Activated T-cell treated with anti-CD3 and anti-CD28 coated beads, Interleukin-2, amount 50 U/mL, for 1 hour (primary cell): ENCODE measurements at regions not wholly inside any gene's neighbourhood (a gene's known extent, or its start where the extent isn't known, plus 50 kb on each side); places are given as distances from the start of the nearest gene placed in this dataset.

ENCODE experiments used
- DNase-seq: peaks from one replicate; pipeline ENCODE4 v3.0.0-alpha.2; 2020

DNA sequence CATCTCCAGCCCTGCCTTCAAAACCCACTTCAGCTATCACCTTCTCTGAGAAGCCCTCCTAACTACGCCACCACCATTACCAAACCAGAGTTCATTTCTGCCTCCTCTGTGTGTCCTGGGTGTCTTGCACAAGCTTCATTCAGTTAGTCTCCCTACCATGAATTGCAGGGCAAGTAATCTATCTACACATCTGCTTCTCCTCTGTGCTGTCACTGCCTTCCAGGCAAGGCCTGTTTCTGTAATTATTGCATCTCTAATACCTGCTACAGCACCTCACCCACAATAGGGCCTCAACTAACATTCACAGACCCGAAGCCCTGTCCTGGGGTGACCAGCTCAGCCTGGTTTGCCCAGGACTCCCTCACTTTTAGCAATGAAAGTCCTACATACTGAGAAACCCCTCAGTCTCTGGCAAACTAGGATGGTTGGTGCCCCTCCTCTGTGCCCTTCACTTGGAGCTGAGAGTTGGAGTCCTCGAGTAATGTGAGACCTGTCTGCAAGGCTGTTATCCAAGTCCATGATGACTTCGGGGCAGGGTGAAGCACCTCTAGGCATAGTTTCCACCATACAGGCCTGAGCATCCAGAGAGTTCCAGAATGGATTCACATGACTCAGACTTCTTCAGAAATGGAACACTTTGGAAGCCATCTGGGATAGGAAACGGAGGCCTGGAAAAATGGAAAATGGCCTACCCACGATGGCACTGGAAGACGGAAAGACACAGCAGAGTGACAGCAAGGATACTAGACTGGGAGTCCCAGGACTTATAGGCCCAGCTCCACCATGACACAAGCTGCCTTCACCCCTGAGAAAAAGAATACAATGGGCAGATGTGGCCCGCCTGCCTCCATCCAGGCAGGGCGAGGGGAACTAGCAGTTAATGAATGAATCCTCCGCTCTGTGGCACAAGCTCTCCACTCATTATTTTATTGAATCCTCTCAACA lies 269.3 kb downstream of the BUD13 start:
- no peak for DNase-seq

DNA sequence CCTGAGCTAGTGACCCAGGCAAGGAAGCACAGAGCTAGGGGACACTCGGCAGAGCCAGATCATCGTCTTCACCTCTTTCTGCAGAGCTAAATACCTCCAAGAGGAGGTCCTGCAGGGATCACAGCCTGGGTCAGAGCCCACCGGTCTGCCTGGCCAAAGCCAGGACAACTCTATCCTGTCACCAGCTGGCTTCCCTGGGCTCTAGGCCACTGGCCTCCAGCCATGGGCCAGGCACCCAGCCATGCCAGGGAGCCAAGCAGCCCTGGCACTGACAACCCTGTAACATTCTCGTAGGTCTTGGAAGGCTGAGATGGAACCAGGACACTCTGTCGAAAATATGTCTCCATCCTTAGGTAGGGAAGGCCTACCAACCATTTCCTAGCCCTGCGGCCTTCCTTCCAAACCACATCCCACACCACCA lies 270.1 kb downstream of the BUD13 start:
- no peak for DNase-seq

DNA sequence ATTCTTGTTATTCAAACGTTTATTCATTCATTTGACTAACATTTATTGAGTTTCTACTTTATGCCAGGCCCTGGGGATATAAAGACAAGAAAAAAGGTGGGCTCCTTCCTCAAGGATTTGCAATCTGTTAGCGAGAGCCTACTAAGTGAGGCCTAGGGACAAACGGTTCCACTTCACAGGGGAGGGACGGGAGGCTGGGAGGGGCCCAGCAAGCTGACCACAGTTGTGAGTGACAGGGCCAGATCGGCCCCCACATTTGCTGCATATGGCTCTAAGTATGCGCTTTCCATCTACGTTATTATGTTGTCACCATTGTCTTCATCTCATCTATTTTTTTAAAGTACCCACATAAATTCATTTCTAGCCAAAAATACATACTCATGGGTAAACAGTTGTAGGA lies 271.1 kb downstream of the BUD13 start:
- no peak for DNase-seq

DNA sequence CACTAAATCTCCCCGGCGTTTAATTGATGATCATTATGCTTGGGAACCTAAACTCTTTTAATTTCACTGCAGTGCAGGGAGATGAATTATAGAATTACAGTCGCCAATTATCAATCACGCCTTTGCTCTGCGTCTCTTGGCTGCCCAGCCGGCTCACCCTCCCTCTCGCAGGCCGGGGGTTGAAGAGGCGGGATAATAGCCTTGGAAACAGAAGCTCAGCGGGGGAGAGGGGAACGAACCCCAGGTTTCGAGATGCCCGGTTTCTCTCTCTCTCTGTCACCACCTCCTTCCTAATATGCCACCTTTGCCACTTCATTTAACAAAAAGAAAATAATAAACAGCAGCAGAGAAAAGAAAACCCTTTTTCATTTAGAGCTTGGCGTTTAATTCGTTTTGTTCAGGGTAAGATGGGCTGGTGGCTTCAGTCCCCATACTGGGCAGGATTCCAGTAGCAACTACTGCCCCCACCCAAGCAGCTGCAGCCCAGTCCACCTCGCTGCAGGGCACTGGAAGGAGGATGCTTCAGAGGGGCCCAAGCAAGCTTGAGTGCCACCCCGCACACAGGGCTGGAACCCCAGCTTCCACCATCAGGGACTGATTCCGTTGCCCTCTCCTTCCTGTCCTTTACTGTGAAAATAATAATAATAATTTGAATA lies 271.7 kb downstream of the BUD13 start:
- no peak for DNase-seq

DNA sequence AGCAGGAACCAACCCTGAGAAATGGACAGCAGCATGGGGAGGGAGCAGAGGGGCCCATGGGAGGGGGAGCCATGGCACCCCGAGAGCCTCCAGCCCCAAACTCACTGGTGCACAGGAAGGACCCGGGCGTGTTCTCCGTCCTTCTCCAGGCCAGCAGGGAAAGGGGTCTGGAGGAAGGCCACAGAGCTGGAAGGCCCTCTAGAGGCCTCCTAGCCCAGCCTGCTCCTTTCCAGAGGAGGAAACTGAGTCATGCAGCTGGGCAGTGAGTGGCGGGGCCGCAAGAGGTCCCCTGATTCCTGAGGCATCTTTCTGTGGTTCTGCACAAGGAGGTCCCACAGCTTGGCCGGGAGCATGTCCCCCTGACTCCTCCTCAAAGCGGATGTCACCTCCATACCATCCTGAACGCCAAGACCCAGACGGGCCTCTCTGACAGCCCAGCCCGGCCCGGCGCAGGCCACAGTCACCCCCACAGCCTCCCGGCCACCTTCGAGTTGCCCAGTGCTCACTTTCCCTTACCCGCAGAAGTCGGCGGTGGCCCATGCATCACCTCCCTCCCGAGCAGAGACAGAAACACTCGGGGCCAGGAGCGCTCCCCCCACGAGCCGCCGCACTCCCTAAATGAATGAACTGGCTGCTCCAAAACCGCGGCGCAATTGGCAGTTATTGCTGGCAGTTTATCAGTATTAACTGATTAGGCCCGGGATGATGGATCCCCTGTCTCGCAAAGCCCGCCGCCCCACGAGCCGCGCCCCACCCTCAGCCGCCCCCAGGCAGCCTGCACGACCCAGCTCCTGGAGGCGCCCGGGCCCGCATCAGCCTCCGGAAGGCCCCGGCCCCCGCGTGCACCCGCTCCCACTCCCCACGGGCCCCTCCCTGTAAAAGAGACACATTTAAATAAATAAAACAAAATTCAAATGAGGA lies 272.5 kb downstream of the BUD13 start:
- DNase-seq: no peak

DNA sequence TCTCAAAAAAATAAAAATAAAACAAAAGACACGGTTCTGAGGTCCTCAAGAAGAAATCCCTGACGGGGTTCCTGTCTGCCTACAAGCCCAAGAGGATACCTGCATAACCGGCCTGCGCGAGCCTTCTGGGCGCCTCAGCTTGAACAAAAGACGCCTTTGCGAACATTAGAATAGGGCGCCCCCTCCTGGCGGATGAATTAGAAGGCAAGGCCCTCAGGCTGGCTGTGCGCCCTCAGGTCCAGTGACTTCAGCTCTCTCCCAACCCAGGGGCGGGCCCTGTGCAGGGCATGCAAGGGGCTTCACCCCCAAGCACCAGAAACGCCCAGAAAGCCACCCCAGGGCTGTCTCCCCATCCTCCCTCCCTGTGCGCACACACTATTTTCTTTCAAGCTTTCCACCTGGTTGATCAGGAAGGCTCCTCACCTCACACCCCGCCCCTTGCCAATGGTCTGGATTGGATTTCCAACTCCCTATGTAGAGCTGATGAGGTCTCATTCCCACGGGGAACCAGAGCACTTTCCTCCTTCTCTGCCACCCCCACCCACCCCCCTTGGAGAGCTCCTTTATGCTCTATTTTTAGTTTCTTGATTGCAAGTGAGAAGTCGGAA lies 273.3 kb downstream of the BUD13 start:
- DNase-seq: no peak

DNA sequence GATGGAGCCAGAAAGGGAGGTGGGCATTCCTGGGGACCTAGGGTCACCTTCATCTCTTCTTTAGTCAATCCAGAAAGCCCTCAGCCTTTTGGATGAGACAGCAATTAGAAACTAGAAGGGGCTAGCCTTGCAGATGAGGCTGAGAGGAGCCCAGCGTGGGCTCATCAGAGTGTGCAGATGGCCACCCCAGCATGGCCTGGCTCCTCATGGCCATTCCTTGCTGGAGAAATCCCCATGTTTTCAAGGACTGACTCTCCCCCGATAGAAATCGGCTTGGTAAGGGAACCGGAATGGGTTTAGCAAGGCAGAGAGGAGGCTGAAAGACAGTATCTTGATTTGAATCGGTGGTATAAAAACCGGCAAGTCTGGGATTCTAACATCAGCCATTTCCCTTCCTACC lies 274.6 kb downstream of the BUD13 start:
- no peak for DNase-seq

DNA sequence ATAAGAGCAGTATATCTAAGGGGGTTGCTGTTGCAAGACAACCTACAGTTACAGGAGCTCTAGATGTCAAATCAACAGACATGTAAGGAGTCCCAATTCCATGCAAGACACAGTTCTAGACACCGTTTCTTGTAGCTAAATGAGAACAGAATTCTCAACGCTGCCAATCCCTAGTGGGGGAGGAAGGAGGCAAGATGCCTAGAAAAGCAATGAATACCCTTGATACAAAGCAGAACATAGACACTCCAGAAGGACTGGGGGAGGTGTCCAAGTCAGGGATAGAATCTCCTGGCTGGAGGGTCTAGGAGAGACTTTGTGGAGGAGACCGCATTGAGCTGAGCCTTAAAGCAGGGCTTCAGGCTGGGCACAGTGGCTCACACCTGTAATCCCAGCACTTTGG lies 280.2 kb downstream of the BUD13 start:
- DNase-seq: no peak

DNA sequence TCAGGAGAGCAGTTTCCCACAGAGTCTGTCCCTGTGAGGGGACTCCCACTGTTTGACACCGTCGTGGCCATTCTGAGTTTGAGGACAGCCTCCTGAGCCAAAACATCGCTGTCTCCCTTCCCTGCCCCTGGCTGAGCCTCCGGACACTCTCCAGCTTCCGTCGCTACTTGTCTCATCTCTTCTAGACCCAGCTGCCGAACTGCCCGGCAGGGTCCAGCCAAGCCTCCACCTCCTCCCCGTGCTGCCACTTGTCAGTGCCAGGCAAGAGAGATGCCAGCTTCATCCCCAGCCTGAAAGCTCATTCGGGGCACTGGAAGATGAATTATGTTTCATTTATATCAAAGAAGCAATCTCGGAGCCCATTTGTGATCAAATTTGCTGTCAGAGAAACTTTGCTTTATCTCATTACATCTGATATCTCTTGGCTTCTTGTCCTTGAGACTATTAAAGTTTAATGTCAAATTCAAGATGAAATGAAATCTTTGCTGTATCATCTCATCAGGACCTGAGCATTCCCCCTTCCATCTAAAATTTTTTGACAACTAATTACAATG lies 283.9 kb downstream of the BUD13 start:
- no peak for DNase-seq

DNA sequence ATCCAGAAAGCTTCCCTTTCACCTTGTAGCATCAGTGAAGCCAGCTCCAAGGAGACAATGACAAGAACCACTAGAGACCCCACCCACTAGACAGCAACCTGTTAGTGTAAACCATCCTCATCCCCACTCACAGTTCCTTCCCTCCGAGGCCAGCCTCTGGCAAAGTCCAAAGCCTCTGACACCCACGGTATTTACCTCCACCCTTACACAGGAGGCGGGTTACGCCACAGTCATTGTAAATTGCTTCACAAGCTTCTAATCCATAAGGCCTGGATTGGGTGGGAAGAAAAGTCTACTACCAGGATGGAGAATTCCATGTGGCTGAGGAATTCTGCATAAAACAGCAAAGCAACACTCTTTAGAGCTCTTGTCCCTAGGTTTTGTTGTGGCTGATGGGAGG lies 287.4 kb downstream of the BUD13 start:
- DNase-seq: no peak

DNA sequence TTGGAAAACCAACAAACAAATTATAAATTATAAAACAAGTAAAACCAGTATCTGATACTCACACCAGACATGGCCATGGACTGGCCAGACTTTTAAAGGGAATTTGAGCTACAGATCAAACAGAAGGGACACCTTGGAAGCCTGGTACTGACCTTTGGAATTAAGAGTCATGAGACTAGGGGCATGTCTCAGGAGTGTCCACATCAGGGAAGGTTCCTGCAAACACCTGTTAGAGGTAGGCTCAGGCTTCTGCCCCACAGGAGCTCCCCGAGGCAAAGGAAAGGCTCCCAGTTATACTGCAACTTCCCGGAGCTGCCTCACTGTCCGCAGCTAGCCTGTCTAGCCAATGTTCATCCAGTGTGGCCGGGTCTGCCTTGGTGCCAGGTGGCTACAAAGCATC lies 290.1 kb downstream of the BUD13 start:
- DNase-seq: no peak

DNA sequence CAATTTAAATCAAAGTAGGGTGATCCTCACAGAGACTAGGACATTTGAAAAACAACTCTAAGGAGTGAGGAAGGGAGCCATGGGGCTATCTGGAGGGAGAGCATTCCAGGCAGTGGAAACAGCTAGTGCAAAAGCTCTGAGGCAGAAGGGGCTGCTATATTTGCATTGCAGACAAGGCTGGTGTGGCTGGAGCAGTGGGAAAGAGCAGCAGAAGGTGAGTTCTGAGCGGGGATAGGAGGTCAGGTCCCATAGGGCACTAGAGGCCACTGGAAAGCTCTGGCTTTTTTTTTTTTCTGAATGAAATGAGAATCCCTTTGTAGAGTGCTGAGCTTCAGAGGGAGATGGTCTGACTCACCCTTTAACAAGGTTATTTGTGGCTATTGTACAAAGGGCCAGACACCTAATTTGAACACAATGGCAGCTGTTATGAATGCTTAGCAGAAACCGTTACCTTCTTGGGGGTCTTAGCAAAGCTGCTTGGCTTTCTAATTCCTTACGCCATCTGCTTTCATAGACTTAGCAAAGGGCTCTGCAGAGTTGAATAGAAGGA lies 291.6 kb downstream of the BUD13 start:
- DNase-seq: no peak

DNA sequence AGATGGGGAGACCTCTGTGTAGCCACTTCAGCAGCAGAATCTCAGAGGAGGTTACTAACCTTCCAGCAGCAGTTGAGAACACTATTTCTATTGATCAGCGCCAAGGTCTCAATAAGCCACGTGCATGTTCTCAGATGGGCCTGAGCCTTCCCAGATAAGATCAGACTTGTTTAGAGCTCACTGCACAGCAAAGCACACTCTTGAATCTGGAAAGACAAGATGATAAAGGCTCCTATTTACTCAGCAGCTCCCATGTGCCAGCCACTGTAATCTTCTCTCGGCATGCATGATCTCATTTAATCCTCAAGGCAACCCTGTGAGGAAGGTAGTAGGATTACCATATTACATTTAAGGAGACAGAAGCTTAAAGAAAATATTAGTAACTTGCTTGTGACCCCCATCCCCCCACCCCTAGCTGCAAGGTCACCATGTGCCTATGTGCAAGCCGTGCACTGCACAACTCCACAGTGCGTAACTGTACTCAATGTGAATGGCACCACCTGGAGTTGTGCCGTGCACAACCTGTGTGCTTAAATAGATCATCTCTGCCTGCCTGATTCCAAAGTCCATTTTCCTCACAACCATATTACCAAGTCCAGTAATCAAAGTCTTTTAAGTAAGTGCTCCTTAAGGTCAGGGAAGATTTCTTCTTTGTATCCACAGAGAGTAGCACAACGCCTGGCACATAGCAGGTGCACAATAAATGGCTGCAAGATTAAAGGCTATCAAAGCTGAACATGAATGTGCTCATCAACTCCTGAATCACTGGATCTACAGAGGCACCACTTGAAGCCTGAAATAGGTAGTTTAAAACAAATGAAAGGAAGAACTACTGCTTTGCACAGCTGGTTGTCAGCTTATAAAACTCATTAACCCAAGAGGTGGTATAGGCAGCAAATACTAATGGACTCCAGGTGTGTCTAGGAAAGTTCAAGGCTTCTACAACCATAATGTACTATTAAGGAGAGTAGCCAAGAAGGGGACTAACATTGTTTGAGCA lies 293.8 kb downstream of the BUD13 start:
- DNase-seq: no peak

DNA sequence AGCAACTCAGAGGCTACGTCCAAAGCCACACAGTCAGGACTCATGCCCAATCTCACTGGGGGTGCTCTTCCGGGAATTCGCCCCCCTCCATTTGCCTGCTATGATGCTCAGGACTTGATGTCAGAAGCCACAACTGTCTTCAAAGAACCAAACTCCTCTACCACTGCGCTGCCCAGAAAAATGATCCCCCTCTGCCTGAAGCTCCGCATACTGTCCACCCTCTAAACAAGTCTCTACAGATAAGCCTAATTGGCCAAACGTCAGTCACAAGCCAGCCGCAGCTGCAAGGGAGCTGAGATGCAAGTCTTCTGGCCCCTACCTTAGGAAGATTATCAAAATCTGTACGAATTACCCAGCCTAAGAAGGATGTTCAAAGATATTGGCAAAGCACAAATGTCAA lies 294.6 kb downstream of the BUD13 start:
- no peak for DNase-seq

DNA sequence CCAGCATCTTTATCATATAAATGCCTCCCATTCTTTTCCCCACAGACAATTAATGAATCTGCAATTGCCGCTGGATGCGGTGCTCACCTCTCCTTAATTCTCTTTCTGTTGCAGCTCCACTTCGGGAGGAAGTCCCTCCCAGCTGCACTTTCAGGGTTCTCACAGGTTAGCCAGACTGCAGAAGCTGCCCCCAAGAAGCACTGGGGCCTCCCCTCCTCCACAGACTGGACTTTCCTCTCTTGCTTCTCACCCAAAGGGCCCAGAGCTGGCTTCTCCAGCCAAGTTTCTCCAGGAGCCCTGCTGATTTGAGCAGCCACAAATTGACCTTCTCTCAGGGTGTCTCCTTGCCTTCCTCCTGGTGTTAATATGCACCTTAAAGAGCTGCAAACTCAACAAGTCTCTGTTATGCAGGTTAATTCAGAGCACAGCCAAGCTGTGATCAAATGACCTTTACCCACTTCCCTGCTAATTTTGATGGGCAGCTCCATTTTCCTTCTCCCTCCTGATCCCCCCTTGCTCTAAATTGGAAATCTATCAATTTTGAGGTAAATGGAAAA lies 298.9 kb downstream of the BUD13 start:
- DNase-seq: no peak

DNA sequence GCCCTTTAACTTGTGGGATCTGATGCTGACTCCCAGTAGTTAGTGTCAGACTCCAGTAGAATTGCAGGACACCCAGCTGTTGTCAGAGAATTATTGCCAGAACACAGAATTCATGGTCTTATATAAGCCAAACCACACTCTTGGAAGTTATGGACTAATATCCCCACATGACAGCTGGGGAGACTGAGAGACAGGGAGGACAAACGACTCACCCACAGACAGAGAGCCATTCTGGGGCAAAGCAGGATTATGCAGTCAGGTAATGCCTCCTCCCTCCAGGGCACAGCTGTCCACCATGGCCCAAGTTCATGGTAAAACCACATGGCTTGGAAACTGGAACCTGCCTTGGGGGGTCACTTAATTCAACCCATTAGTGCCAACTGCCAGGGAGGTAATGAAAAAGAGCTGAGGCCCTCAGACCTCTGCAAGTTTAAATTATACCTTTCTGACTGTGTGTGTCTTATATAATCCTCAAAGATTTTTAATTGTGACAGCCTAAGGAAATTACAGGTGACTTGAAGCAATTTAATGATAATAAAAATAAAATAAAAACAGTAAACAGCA lies 299.5 kb downstream of the BUD13 start:
- no peak for DNase-seq

DNA sequence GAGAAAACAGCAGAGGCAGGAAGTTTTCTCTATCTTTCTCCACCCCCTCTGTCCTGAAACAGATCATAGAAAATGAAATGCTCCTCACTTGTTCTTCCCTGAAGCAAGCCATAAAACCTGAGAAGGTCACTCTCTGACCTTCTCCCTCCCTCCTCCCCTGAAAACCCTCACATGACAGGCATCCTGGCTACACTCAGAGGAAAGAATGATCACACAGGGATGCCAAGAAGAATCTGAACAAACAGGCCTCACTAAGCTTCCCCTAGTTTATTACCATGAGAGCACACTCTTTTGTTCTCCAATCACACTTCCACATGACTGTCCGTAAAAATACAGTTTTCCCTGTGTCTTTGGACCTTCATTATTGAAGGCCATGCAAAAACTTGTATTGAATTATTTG lies 300.1 kb downstream of the BUD13 start:
- DNase-seq: no peak

DNA sequence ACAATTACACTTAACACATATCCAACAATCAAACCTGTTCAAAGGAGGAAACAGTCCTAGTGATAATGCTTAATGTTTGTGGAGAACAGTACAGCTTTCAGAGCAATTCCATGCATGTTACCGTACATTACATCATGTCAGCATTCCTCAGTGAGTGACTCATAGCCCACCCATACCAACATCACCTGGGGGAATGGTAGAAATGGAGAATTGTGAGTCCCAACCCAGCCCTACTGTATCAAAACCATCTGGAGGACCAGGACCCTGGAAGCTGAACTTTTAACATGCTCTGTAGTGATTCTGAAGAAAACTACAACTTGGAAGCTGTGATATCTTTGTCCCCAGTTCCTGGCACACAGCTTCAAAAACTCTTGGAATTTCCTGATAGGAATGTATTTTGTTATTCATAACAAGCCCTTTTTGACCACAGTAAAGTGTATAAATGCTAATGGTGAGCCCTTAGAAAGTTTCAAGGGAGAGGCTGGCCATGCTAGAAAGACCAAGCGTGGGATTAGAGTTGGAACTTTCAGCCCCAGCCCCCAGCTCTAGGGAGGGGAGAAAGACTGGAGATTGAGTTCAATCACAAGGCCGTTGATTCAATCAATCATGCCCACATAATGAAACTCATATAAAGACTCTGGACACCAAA lies 301.1 kb downstream of the BUD13 start:
- no peak for DNase-seq

DNA sequence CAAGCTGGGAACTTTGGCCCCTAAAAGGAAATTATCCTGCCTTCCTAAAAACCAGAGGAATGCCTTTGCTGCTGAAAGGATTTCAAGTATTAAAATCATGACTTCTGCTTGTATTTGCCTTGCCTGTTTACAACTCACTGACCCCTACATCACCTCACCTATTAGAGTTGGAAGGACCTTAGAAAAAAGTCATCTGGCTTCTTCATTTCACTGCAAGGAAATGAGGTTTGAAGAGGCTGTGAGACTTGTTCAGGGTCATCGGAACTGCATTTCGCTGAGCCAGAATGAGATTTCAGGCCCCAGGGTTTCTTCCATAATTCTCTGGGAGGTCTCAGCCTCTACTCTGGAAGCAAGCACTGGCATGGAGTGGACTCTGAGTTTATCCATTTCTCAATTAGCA lies 304.1 kb downstream of the BUD13 start:
- DNase-seq: no peak

DNA sequence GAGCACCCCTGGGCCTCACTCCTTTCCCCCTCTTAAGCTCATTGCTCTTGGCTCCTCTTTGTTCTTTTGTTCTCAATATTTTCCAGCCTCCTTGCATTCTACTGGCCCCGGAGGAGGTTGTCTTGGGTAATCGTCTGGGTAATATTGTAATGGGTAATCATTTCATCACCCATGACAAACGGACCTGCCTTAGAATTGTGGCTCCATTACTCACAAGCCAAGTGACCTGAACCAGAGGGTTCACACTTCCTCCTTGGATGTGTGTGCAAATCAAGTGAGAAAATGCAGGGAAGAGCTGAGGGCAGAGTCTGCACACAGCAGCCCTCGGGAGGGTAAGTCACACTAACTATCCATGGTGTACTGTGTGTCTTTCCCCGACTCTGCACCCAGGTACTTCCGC lies 305.0 kb downstream of the BUD13 start:
- no peak for DNase-seq
